T1000 (cell line): ENCODE measurements at regions not wholly inside any gene's neighbourhood (a gene's known extent, or its start where the extent isn't known, plus 50 kb on each side); places are given as distances from the start of the nearest gene placed in this dataset.
"Not testable (repeated sequence)": the region's sequence is repeated elsewhere in the genome, so short reads cannot be mapped to it uniquely, and the experiment has no call there.

ENCODE experiments used
- DNase-seq: peaks from one replicate; lab custom pipeline; 2025; ENCODE audit warnings: mixed read lengths; lab: John Stamatoyannopoulos, UW

DNA sequence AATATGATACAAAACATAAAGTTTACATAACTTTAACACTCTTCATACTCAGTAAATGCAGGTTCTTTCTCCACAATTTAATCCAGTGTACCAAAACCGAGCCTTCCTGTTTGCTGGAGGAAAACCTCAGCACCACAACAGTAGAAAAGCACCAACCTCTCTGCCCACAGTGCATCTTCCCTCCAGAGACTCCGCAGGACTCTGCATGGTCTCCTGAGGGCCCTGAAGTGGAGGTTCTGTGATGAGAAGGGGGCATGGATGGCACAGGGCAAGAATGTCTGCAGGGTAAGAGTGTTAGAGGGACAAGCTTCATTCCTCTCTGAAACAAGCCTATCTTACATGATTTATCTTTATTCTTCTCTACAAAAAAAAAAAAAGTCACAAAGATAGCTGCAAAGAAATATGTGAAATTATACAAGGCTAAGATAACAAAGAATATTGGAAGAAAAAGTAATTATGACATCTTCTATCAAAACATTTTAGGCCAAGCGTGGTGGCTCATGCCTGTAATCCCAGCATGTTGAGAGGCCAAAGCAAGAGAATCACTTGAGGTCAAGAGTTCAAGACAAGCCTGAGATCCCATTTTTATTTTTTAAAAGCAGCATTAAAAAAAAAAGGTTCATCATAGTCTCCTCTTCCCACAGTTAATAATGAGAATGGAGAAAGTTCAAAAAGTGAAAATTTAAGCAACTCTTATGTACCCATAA is 102.0 kb downstream of the VPREB1 start:
- no peak for DNase-seq

DNA sequence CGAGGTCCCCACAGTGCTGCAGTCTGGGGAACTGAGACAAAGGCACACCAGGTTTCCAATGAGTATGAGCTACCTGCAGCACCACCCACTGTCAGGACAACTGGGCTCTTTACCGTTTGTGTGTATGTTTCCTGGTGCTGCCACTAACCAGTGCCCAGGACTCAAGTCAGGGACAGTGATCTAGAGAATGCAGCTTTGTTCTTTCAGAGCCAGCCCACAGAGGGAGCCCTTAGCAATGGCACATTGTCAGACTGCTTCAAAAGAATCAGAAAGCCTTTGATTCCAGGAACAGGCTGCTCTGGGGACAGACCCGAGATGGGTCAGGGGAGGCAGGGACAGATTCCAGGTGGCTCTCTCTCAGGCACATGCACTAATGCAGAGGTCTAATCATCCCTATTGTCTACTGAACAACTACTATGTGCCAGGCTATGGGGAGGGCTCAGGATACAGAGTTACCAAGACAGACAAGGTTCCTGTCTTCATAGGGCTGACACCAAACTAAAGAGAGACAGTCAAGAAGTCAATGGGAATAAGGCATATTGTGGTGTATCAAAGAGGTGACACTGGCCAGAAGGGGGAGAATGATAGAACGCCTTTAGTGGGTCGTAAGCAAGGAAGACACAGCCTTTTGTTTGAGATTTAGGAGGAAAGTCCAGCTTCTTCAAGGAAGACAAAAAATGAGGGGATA is 103.7 kb downstream of the VPREB1 start:
- no peak for DNase-seq

DNA sequence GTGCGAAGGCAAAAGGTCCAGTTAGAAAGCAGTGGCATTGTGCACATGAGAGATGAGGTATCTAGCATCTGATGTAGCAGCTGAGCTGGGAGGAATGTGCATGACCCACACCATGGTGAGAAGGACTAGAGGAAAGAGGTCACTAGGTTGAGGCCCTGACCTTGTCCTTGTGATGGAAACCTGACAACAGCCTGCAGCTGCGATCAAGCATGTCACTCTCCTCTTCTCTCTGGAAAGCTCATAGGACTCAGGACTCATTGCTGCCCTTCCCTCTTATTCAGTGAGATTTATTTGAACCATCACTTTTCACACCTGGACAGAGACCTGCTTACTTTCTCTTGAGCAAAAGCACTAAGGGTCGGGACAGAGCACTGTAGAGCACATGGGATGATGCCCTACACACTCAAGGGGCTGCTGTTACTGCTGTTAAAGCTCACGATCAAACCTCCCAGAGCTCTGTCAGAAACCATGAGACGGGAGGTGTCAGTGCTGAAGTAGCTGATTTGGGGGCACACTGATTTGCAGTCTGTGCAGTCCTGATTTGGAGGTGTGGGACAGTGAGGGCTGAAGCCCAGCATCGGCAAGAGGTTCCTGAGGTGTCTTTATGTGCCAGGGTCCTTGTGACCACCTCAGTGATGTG is 104.3 kb downstream of the VPREB1 start:
- DNase-seq: no peak

DNA sequence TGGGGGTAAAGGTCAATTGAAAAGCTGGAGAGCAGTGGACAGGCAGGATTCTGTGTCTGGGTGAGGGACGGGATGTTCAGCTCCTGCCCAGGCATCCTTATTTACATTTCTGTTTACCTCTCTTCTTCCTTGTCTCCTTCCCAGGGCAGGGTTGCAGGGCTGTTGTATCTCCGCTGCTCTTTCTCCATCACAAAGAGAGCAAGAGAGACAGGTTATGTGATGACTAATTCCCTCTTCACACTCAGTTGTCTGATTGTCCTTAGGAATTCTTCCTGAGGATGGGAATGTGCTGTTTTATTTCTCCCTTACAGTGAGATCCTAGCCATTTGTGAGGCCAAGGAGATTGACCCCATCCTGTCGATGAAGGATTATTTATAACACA is 104.9 kb downstream of the VPREB1 start:
- DNase-seq: no peak

DNA sequence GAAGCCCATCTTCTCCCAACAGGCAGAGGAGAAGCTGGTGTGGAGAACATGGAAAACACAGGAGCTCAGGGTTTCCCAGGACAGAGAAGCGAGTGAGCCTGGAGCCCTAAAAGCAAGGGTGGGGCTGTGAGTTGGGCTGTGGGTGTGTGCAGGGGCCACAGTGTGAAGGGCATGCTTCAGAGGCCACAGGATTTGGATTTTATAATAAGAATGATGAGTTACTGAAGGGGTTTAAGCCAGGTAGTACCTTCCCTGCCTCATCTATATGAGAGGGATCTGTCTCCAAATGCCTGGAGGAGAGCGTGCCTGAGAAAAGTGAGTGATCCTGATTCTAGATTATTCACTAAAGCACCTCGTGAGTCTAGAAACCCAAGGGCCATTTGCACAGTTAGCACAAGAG is 106.8 kb downstream of the VPREB1 start:
- no peak for DNase-seq

DNA sequence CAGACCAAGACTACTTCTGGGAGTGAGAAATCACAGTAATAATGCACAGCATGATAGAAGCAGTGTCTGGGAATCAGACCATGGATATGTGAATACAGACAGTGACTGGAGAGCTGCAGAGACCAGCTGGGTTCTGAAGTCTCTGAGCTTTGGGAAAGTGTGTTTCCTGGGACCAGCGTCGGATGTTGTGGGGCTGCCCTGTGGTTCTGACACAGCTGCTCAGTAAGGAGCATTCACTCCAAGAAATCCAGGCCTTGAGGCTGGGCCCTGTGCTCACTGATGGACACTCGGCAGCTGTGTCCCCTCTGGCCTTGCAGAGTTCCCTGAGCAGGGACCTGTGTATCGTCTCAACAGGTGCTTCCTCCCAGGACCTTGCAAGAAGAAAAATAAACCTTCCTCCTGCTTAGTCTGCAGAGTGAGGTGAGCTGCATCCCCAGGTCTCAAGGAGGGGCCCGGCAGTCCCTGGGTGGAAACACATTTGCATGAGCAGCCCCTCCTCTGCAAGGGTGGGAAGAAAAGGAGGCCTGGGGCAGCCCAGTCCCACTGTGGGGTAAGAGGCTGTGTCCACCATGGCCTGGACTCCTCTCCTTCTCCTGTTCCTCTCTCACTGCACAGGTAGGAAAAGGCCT is 107.9 kb downstream of the VPREB1 start:
- DNase-seq: no peak

DNA sequence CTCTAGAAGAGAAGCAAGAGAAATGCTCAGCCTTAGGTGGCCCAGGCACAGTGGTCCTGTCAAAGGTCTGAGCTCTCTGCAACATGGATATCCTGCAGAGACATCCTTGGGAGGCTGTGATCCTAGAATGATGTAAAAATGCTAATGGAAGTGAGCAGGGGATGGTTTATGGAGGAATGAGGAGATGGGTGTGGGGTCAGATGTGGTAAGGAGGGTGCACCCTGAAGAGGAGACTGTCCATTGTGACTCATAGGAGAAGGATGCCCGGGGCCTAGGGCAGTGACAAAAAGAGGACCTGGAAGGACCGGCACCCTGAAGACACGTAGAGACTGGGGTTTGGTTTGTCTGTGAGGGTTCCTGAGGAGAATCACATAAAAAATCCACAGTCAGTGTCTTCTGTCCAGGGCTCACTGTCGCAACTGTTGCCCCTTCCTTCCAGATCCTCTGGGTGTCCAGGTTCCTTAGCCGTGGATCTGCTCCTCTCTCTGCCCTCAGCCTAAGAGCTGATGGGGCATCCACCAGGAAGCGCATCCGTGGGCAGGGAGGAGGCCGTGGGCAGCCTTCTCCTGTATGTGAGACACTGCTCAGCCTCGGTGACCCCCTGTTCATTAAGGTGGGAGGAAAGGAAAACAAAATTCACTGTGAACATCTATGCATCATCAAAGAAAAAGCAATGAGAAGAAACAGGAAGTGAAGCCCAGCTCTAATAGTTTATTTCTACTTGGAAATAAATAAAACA is 110.7 kb downstream of the VPREB1 start:
- no peak for DNase-seq

DNA sequence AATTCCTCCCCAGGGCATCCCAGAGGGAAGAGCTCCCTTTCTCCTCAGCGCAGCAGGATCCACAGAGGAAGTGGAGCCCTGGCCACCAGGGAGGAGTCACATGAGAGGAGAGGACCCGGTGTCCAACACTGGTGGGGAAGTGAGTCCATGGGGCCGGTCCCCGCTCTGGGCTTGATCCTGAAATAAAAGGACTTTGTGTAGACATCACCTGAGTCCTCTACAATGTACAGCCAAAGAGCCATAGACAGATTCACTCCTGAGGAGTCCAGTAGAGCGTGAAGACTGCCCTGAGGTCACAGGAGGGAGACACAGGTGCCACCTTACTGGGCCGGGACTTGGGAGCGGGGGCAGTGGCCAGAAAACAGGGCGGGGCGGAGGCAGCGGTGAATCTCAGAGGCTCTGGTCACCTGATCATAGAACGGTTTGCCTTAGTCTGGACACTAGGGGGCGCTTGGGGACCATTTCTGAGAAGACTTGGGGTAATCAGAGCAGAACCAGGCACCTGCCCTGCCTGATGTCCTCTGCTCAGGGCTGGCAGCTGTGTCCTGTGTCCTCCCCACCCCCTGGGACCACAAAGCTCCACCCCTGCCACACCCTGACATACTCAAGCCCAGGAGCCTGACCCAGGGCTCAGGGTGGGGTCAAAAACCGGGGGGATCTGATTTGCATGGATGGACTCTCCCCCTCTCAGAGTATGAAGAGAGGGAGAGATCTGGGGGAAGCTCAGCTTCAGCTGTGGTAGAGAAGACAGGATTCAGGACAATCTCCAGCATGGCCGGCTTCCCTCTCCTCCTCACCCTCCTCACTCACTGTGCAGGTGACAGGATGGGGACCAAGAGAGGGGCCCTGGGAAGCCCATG is 112.7 kb downstream of the VPREB1 start:
- no peak for DNase-seq

DNA sequence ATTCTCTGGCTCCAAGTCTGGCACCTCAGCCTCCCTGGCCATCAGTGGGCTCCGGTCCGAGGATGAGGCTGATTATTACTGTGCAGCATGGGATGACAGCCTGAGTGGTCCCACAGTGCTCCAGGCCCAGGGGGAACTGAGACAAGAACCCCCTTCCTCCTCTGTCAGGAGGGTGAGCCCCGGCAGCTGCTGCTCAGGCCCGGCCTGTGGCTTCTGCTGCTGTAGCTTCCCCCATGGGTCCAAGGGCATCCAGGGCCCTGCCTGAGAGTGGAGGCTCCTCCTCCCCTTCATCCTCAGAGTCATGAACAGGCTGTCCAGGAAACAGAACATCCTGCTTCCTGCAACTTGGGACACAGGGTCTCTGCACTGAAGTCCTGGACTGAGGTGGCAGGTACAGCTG is 113.6 kb downstream of the VPREB1 start:
- DNase-seq: no peak

DNA sequence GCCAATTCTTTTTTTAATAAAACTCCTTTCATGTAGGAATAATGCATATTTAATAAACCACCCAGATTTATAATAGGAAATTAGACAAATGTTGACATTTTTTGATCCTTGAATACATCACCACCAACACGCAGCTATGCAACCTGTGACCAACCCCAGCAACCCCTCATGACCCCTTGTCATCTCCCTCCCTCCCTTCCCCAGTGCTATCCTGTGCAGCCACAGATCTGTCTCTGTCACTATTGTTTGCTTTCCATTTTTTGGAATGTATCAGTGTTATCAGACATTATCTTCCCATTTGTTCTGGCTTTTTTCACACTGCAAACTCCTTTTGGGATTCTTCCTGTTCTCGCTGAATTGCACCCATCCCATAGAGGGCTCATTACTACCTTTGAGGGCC is 114.1 kb downstream of the VPREB1 start:
- no peak for DNase-seq

DNA sequence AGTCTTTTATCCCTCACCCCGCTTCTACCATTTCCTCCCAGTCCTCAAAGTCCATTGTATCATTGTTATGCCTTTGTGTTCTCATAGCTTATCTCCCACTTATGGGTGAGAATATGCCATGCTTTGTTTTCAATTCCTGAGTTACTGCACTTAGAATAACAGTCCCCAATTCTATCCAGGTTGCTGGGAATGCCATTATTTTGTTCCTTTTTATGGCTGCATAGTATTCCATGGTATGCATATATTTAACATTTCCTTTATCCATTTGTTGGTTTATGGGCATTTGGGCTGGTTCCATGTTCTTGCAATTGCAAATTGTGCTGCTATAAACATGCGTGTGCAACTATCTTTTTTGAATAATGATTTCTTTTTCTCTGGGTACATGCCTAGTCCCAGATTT is 114.9 kb downstream of the VPREB1 start:
- DNase-seq: no peak

DNA sequence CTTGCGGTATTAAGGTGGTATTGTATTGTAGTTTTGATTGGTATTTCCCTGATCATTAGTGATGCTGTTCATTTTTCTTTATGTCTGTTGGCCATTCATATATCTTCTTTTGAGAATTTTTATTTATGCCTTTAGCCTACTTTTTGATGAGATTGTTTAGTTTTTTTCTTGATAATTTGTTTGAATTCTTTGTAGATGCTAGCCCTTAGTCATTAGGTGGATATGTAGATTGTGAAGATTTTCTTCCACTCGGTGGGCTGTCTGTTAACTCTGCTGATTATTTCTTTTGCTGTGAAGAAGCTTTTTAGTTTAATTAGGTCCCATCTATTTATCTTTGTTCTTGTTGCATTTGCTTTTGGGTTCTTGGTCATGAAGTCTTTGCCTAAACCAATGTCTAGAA is 115.4 kb downstream of the VPREB1 start:
- no peak for DNase-seq

DNA sequence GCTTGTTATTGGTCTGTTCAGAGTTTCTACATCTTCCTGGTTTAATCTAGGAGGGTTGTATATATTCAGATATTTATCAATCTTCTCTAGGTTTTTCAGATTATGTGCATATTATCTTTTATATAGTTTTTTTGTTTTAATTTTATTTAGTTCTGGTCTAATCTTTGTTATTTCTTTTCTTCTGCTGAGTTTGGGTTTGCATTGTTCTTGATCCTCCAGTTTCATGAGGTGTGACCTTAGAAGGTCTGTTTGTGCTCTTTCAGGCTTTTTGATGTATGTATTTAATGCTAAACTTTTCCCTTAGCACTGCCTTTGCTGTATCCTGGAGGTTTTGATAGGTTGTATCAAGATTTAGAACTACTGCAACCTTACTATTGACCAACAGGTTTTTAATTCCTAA is 117.7 kb downstream of the VPREB1 start:
- DNase-seq: no peak

DNA sequence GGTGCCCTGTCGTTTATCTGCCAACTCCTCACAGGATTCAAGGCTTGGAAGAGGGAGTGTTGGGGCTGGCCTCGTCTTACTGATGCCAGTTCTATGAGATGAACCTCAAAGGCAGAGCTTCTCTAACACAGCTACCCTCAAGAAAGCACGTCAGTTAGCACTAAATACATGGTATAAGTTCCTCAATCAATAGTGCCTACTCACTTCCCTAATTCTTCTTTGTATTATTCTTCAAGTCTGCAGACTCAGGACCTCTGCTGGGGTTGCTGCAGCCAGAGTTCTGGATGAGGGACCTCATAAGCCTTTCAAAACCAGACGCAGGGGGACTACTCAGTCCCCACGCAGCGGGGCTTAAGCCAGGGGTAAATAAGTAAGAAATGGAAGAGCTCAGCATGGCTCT is 118.3 kb downstream of the VPREB1 start:
- no peak for DNase-seq

DNA sequence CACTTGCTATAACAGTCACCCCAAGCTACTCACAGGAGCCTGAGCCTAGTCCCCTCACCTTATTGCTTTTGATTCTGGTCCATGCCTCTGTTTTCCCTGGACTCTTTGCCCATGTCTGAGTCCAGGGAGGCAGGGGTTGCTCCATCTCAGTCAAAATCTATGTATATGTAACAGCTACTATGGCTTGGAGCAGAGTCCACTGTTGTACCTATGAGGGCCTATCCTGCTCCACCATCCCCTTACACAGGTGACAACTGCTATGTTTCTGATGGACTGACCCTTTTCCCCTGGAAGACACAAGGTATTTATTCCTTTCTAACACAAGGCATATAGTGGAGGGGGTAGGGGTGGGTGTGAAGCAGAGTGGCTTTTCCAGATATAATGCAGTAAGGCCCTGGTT is 119.6 kb downstream of the VPREB1 start:
- DNase-seq: no peak

DNA sequence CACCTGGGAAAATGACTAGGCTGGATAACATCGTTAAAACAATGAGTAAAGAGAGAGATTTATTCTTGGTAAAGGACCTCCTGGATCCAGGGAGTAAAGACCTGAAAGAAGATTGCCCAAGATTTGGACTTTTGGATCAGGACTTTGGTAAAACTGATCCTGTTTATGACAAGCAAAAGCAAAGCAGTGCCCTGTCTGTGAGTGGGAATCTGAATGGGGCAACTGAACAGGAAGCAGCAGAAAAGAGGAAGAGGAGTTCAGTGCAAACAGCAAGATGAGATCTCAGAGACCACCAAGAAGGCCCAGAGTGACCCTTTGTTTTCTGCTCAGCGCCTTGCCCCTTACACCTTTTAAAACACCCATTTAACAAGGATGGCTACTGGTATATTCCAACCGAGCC is 122.0 kb downstream of the VPREB1 start:
- DNase-seq: no peak

DNA sequence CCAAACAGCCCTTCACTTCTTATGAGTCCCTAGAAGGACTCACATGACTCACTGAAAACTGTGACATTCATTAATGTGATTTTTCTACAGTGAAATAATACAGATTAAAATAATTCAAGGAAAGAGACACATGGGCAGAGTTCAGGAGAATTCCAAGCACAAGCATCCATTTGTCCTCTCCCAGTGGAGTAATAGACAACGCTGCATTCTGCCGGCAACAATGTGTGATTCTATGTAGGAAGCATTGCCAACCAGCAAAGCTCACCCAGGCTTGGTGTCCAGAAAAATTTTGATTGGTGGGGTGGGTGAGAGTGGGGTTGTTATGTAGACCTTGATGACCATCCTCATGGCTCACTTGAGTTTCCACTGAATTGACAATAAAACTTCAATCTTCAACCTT is 123.9 kb downstream of the VPREB1 start:
- DNase-seq: no peak

DNA sequence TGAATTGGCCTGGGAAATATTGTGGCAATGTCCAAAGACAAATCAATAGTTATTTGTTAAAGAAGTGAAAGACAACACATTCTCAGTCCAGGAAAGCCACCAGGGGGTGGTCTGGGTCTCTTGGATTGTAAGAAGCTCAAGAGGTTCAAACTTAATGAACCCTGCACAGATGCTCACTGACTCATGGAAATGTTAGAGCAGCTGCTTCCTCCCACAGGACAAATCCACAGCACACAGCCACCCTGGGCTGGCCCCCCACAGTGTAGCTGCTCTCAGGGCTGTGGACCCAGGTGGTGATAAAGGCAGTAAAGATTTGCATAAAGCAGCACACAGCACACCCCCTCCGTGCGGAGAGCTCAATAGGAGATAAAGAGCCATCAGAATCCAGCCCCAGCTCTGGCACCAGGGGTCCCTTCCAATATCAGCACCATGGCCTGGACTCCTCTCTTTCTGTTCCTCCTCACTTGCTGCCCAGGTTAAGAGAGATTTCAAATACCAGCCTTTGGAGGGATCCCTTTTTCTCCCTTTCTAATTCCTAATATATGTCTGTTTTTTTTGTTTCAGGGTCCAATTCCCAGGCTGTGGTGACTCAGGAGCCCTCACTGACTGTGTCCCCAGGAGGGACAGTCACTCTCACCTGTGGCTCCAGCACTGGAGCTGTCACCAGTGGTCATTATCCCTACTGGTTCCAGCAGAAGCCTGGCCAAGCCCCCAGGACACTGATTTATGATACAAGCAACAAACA is 124.8 kb downstream of the VPREB1 start:
- DNase-seq: not testable (repeated sequence)

DNA sequence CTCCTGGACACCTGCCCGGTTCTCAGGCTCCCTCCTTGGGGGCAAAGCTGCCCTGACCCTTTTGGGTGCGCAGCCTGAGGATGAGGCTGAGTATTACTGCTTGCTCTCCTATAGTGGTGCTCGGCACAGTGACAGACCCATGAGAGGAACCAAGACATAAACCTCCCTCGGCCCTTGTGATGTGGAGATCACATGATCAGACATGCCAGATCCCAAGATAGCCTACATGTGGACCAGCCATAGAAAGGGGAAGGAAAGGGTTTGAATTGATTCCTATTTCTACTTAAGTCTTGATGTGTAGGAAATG is 125.3 kb downstream of the VPREB1 start:
- DNase-seq: no peak

DNA sequence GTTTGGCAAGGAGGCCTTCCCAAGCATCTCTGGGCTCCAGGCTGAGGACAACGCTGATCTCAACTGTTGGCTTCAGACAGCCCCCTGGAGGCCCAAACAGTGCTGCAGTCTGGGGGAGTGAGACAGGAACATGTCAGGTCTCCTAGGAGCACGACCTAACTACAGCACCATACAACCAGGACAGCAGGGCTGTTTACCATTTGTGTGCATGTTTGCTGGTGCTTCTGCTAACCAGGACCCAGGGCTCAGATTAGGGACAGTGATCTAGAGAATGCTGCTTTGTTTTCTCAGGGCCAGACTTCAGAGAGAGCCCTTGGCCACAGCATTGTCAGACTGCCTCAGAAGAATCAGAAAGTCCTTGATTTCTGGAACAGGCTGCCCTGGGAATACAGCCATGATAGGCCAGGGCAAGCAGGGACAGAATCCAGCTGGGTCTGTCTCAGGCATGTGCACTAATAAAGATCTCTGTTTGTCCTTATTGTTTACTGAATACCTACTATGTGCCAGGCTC is 126.5 kb downstream of the VPREB1 start:
- DNase-seq: no peak

DNA sequence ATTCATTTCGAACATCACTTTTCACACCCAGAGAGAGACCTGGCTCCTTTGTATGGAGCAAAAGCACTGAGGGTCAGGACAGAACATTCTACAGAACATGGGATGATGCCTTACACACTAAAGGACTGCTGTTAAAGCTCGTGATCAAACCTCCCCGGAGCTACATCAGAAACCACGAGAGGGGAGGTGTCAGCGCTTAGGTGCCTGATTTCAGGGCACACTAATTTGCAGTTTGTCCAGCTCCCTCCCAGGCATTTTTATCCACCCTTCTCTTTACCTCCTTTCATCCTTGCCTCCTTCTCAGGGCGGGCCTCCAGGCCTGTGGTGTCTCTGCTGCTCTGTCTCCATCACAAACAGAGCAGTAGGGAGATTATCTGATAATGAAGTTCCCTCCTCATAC is 127.5 kb downstream of the VPREB1 start:
- DNase-seq: no peak
